Activated CD4-positive, alpha-beta T cell treated with anti-CD3 and anti-CD28 coated beads, Interleukin-10, Interleukin-2, amounts not matched to agents 100 ng/mL and 50 ng/mL, durations not matched to agents 16 hours and 8 hours (primary cell): ENCODE measurements at regions not wholly inside any gene's neighbourhood (a gene's known extent, or its start where the extent isn't known, plus 50 kb on each side); places are given as distances from the start of the nearest gene placed in this dataset.

Source experiments
- DNase-seq: peaks from one replicate; pipeline ENCODE4 v3.0.0-alpha.2; 2020

DNA sequence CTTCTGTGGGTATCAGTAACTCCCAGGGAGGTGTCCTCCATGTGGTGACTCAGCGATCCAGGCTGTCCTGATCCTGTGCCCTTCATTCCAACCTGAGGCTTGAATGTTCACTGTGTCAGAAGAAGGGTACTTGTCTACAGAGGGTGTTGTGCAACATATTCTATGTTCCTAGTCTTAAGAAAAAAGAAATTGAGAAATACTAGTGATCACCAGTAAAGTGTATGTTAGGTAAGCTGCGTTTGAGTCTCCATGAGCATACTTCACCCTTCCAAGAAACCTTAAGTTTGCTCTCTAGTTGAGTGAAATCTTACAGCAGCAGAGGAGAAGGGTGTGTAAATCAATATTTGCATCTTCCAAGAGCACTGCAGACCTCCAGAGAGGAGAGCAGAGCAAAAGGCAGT, 122.2 kb upstream of the SLC24A5 start:
- no peak for DNase-seq

DNA sequence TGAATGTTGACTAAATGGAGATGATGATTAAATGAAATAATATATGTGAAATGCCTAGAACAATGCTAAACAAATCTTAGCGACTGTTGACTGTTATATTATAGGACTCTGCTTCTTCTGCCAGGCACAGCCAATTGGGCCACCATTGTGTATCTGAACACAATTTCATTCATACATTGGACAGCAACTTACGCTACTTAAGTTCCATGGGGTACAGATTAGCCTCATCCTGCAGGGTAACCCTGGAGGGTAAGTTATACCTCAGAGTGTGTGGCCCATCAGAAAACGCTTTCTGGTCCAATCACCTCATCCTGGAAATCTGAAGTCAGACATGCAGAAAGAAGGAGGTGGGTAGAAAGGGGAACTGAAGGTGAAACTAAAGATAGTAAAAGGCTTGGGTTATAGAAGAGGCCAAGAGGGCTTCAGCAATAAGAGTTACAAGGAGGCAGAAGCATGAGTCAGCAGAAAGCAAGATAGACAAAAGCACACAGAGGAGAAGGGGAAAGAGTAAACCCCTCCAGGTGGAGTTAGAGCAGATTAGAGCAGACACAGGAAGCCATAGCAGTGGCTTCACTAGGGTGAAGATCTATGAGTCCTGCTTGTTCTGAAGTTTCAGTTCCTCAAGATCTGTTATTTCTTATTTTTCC, 119.3 kb upstream of the SLC24A5 start:
- DNase-seq = no peak

DNA sequence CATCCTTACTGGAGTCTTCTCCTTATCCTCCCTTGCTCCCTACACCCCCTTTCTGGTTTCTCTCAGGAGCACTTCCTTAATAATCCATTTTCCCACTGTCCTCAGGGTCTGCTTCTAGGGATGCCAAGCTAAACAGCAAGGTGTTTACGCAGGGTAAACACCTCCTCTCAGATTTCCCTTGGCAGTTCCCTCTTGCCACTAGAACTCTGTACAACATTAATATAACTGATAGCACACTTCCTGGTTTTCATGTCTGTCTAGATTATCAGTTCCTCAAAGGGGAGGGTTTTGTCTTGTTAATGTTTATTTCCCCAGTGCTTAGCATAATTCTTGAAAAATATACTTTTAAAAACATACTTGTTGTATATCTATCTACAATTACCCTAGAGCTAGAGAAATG, 118.0 kb upstream of the SLC24A5 start:
- no peak for DNase-seq

DNA sequence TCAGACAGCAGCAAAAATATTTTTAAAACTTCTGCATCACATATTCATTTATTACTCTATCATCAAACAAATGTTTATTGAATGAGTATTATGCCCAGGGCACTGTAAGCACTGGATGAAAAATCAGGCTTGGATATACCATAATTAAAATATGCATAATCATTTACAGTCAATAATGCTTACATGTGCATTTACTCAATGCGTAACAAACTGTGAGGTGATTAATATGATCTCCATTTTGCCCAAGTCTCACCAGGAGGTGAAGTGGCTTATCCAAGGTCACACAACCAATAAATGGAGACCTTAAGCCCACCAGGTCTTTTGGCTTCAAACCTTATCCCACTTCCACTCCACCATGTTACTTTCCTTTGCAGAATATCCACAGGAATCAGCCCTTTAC, 117.3 kb upstream of the SLC24A5 start:
- DNase-seq = no peak

GRCh38 chr15:48005077-48005476, 115.7 kb upstream of the SLC24A5 start:
- DNase-seq = no peak

DNA sequence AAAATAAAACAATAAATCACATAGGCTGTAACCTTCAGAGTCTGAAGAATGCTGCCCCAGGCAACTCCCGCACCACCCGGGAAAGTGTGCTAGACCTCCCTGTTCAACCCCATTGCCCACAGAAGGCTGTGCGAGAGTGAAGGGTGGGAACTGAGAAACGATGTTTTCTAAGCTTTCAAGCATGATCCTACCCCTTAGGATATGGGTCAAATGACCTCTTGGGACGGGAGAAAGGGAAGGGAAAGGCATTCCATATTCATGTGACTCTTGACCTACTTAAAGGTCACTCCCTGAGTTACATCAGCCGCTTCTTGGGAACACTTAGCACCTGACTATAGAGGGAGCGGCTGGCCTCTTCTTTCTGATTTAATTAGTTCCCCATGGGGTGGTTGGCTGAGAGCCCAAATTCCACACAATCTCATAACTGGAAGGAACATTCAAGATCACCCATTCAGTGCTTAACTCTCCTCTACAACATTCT, 114.7 kb upstream of the SLC24A5 start:
- no peak for DNase-seq

DNA sequence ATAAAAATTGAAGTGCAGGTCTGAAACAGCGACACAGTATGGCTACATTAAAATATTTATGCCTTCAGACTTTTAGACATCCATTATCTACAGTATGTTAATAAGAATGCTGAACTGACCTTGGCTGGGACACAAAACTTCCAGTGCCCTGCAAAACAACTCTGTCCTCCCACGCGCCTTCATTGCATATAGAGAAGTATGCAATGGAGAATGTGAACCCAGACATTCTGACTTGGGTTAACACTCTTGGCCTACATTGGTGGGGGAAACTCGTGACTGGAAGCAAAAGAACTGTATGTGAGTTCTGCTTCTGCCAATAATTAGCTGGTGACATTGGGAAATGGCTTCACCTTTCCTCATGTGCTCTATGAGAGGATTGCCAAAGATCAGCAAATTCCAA, 110.5 kb upstream of the SLC24A5 start:
- DNase-seq = no peak

- DNase-seq = no peak
These were observed 108.6 kb upstream of the SLC24A5 start for GRCh38 chr15:48012191-48012590.

DNA sequence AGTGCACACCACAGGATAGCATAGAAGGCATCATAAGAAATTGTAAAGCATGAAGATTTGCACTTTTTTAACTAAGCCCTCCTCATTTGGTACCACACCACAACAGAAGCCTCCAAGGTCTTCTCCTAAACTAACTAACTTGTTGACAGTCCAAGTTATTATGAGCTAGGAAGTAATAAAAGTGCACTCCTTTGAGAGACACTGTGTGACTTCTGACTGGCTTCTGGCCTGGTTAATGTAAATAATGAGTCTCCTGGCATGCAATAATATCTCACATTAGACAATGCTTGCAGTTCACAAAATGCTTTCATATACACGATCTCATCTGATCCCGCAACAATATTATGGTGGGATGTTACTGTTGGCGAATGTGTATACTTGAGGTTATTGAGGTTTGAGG, 103.9 kb upstream of the SLC24A5 start:
- no peak for DNase-seq

DNA sequence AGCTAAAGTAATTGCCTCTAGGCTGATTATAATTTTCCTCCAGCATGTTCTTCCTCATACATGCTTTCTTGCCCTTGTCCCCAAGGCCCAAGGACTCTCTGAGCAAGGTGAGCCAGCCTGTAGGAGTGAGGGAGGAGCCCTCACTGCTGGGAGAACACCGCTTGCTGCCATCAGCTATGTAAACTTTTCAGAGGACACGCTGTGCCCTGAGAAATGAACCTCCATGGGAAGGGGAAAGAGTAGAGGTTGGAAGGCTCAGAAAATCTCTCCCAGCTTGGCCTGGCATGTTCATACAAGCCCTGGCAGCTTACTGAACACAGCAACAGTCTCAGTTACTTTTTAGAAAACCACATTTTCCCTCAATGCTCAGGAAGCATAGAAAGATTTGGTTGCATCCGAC, 103.0 kb upstream of the SLC24A5 start:
- DNase-seq = no peak

DNA sequence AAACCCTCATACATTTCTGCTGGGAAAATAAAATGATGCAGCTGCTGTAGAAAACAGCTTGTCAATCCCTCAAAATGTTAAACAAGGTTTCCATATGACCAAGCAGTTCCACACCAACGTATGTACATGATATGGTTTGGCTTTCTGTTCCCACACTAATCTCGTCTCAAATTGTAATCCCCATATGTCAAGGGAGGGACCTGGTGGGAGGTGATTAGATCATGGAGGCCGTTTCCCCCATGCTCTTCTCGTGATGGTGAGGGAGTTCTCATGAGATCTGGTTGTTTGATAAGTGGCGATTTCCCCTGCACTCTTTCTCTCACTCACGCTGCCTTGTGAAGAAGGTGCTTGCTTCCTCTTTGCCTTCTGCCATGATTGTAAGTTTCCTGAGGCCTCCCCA, 100.6 kb upstream of the SLC24A5 start:
- no peak for DNase-seq

DNA sequence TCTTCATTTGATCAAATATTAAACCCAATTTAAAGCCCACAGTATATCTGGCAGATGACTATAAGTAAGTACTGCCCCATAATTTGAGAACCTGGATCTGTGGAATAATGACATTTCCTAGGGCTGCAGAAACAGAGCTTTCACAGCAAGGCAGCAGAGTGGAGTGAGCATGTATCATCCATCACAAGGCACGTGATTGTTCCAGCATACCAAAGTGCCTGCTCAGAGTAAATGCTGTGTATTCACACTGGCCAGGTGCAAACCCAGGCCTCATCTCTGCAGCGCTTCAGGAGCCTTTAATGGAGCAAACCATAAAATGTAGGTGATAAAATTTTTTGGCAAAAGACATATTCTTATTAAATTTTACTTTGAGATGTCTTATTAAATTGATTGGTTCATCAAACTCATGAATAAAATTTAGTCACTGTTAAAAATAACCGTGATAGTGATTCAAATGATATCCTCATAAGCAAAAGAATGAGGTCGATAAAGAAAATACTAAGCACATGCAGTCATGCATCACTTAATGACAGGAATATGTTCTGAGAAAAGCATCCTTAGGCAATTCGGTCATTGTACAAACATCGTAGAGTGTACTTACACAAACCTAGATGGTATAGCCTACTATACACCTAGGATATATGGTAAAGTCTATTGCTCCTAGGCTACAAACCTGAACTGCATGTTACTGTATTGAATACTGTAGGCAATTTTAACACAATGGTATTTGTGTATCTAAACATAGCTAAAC, 99.3 kb upstream of the SLC24A5 start:
- no peak for DNase-seq

DNA sequence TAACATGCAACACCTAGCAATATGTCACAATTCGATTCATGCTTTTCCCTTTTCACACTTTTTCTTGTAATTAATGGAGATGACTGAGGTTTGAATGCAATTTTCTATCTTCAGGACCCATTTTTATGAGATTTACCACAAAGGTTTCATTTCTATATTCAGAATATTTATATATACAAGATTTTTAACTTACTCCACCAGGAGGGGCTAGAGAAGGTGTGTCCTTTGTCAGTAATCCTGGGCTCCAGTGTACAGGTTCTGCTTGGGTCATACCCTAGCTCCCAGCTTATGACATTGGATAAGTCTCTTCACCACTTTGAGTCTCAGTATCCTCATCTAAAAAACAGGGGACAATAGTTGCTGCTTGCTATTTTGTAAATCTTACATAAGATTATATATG, 95.7 kb upstream of the SLC24A5 start:
- DNase-seq = no peak

- no peak for DNase-seq
These were observed 92.1 kb upstream of the SLC24A5 start for GRCh38 chr15:48028712-48029111.

DNA sequence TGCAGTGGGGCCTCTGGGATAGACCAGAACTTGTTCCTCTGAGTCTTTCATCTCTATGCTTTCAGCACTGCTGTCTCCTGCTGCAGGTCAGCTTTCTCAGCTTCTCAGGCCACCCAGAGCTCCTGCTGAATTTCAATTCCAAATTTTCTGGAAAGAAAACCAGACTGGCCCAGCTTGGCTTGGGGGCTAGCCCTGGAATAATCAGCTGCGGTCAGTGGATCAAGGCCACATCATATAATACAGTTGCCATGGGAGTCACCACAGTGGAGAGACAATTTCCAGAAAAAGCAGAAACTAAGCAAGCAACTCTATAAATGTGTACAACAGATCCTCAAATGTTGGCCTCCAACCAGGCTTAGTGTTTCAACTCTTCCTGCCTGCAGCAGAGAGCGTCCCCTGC, 91.1 kb upstream of the SLC24A5 start:
- DNase-seq = no peak

- DNase-seq = no peak
These were observed 89.3 kb upstream of the SLC24A5 start for GRCh38 chr15:48031466-48031865.

GRCh38 chr15:48031973-48032372, 88.8 kb upstream of the SLC24A5 start:
- no peak for DNase-seq

GRCh38 chr15:48032911-48033310, 87.9 kb upstream of the SLC24A5 start:
- DNase-seq = no peak

DNA sequence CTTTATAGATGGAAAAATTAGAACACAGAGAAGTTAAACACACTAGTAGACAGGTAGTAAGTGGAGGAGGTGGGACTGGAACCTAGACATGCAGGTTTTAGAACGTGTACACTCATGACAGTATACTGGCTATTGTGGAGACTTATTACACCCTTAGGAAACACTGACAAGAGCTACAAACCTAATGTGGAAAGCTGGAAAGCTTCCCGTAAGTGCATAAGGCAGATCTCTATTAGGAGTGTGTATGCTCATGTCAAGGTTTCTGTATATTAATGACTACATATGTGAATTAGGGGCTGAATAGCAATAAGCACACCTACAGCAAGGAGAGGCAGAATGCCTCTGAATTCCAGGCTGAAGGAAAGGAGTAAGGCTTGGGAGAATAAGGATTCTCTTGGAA, 82.6 kb upstream of the SLC24A5 start:
- DNase-seq = no peak

- DNase-seq = peak; percentile 11
These were observed 80.5 kb upstream of the SLC24A5 start for GRCh38 chr15:48040166-48040817.

- no peak for DNase-seq
These were observed 79.3 kb upstream of the SLC24A5 start for GRCh38 chr15:48041454-48041853.

GRCh38 chr15:48046813-48047438, 73.9 kb upstream of the SLC24A5 start:
- DNase-seq = no peak

GRCh38 chr15:48049736-48050135, 71.1 kb upstream of the SLC24A5 start:
- DNase-seq = no peak

GRCh38 chr15:48052946-48053345, 67.8 kb upstream of the SLC24A5 start:
- DNase-seq = no peak
